Muscle of back (tissue), 3 donors: ENCODE measurements at regions not wholly inside any gene's neighbourhood (a gene's known extent, or its start where the extent isn't known, plus 50 kb on each side); places are given as distances from the start of the nearest gene placed in this dataset.
"Not testable (repeated sequence)": the region's sequence is repeated elsewhere in the genome, so short reads cannot be mapped to it uniquely, and the experiment has no call there.

Experiments
- DNase-seq, 3 donors: peaks; one replicate each; pipeline versions ENCODE4 v3.0.0 to v3.0.0-alpha.2; 2013

DNA sequence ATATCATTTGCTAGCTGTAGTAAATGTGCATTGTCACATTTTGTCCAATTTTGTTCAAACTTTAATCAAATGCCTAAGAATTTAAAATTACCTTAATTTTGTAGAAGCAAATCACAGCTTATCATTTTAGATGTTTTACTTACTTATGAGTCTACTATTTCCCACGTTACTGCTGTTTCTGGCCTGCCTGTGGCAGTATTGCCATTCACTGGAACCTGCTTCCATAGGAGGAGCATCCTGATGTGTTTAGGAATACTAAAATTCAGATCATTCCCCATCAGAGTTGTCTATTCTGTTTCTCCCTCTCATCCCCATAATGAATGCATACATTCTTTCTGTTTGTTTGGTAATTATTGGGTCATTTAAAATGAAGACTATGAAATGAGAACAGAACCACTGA lies 119.5 kb upstream of the SNRPN start:
- no peak for DNase-seq

DNA sequence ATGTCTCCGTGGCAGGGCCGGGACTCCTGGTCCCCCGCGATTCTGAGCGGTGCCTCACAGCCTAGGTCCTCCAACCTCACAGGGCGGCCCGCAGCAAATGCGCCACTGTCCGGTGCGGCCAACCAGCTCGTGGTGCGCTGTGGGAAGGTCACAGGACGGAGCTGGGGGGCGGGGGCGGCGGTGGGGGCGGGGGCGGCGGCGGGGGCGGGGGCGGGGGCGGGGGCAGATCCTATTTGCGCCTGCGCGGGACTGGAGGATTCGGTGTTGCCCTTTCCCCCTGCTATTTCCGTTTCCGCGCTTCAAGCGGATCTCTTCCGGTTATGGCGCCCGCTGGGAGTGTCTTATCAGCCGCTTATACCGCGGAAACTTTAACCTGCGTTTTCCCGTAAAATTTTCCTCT lies 106.7 kb upstream of the SNRPN start:
- DNase-seq = peak; percentile 45 to 64 (median 50)

DNA sequence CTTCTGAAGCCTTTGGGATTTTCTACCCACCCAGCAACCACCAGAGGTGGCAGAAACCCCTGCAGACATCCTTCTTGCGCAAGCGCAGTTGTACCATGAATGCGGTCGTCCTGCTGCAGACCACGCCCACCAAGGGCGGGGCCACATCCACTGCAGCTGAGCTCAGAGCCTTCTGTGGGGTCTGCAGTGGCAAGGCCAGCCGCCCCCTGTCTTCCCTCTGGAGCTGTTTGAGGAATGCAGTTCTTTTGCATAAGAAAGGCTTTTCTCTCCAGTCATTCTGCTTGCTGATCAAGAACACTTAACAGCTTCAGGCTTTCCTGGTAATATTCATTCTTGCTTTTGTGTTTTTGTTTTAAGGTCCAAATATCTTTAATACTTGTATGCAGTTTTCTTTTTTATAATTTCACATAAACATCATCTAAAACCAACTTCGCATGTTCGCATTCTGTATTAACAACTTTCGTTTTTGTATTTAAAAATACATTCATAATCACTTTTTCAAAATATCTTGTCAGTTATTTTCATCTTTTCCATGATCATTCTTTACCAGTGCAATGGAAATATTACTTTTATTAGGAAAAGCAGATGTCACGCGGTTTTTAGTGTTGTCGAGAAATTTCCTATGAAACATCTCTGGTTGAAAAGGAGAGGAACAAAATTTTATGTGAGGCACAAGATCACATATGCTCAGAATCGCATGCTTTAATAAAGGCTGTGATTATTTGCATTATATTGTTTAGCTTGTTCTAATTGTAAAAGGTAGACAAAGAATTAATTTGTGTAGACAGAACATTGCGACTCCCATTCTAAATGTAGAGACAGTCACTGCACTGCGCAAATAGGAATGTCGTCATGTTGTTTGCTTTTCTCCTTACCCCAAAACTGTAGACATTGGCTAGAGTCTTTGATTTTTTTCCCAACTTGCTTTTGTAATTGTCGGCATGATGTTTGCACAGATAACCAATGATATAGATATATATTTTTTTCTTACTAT lies 98.1 kb upstream of the SNRPN start:
- DNase-seq = peak in 1 of 3 donors; percentile 26

DNA sequence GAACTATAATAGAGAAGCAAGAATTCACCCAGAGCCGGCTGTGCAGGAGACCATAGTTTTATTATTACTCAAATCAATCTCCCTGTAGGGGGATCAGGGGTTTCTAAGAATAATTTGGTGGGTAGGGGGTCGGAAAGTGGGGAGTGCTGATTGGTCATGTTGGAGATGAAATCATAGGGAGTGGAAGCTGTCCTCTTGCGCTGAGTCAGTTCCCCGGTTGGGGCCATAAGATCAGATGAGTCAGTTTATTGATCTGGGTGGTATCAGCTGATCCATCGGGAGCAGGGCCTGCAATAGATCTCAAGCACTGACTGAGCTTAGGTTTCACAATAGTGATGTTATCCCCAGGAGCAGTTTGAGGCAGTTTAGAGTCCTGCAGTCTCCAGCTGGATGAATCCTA lies 97.0 kb upstream of the SNRPN start:
- no peak for DNase-seq

DNA sequence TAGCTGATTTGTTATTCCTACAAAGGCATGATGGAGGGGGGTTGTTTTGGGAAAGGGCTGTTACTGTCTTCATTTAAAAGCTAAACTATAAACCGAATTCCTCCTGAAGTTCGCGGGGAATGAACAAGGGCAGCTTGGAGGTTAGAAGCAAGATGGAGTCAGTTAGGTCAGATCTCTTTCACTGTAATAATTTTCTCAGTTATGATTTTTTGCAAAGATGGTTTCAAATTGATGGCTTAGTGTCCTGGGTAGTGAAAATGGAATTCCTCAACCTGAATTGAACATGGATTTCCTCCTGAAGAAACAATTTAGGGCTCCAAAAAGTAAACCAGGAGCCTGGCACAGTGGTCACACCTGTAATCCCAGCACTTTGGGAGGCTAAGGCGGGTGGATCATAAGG lies 96.6 kb upstream of the SNRPN start:
- DNase-seq = not testable (repeated sequence)

DNA sequence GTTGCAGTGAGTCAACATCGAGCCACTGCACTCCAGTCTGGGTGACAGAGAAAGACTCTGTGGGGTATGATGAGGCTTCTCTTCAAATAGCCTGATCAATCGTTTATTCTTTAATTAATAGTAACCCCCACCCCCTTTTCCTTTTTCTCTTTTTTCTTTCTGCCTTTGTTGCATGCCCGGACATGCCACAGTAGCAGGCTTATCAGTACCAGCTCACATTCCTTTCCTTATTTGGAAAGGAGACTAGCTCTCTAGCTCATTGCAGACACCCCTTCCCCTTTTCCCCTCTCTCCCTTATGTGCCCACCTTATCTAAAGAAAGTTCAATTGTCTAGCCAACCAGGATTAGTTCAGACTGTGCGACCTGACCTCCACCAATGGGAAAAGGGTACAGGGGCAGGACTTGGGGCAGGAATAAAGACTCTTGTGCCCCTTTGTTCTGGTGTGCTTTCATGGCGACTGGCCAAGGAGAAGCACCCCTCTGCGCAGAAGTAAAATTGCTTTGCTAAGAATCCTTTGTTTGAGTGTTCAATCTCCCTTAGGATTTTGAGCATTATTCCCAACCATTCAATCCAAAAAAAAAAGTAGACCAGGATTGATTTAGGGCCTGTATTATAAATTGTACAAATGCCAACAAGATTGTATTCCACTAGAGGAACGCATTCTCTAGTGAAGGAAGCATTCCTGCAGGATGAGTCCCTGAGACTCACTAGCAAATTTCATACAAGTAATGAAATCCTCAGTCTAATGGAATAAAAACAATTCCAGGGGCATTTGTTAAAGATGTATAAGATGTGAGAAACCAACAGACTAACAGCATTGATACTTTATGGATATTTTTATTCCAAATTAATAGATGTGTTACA lies 95.8 kb upstream of the SNRPN start:
- DNase-seq = no peak

DNA sequence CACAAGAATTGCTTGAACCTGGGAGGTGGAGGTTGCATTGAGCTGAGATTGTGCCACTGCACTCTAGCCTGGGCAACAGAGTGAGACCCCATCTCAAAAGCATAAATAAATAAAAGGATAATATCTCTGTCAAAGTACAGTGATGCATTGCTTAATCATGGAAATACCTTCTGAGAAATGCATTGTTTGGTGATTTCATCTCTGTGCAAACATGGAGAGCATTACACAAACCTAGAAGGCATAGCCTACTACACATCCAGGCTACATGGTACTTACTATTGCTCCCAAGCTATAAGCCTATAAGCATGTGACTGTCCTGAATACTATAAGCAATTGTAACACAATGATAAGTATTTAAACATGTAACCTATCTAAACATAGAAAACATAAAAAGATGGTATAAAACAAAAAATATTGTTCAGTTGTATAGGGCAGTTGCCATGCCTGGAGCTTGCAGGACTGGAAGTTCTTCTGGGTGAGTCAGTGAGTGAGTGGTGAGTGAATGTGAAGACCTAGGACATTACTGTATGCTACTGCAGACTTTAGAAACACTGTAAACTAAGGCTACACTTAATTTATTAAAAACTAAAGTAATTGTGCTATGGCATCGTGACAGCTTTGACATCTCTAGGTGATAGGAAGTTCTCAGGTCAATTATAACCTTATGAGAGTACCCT lies 93.6 kb upstream of the SNRPN start:
- DNase-seq = no peak

DNA sequence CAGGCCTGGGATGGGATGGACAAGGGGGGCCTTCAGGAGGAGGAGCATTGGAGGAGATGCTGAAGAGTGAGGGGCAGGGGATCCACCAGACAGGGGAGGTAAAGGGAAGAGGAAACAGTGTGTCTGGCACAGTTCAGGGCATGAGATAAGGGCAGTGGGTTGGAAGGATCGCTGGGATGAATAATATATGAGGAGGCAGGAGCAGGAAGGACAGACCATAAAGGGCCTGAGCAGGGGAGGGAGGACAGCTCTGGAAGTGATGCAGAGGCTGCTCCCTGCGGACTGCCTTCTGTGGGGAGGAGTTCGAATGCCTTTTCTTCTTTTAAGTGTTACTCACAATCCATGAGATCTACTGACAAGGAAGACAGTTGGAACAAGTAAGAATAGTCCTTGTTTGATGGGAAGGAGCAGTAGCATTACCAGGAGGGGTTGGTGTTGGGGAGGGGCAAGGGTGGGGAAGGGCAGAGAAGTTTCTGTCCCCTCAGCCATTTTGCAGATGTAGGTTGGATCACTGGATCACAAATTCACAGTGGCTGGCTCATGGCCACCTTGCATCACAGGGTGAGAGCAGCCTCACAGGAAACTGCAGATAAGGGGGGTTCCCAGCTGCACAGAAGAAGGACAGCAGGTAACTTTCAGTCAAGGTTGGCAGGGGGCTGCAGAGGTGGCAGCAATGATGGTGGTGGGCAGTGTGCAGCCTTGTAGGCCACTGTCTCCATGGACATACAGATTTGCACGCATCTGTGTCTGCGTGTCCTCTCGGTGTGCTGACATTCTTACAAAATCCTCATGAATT lies 91.9 kb upstream of the SNRPN start:
- no peak for DNase-seq

DNA sequence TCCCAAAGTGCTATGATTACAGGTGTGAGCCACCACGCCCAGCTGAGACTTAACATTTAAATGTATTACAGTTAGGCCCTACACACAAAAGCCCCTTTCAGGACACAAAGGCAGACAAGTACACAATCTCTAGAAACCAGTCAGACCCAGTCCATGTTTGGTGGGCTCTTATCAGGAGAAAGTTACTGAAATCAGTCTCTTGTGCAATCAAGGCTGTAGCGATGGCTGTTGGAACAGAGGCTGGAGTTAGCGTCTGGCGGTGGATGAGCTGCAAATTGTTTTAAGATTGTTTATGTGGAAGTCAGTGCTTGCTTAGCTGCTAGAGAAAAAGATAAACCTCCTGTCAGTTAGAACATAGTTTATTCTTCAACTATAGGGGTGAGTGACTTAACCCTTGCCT lies 89.5 kb upstream of the SNRPN start:
- no peak for DNase-seq

DNA sequence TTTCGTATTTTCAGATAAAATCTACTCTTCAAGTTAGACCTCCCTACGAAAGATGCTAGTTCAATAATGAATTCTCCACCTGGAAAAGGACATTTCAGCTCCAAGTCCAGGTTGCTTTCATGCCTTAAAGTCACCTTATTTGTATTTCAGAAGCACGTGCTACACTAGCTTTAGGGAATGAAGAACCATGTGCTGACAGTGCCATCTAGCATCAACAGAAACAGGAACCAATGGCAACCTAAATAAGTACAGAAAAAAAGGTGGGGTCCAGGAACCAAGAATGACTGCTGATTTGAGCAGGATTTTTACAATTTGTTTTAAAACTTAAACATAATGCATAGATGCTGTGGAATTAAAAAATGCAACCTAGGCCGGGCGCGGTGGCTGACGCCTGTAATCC lies 77.6 kb upstream of the SNRPN start:
- no peak for DNase-seq

DNA sequence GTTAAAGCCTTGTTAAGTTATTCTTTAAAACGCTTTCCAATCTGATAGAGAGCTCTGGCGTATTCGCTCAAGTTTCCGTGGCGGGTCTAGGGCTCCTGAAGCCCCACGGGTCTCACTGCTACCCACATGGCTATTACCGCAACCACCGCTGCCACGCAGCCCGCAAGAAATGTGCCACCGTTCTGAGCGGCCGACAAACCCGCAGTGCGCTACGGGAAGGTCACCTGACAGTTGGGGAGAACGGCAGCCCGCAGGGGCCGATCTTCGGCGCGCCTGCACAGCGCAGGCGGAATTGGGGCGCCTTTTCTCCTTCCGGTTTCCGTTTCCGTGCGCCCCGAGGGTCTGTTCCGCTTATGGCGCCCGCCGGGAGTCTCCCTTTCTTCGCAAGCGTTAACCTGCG lies 76.6 kb upstream of the SNRPN start:
- peak; percentile 53 to 83 (median 73) for DNase-seq

DNA sequence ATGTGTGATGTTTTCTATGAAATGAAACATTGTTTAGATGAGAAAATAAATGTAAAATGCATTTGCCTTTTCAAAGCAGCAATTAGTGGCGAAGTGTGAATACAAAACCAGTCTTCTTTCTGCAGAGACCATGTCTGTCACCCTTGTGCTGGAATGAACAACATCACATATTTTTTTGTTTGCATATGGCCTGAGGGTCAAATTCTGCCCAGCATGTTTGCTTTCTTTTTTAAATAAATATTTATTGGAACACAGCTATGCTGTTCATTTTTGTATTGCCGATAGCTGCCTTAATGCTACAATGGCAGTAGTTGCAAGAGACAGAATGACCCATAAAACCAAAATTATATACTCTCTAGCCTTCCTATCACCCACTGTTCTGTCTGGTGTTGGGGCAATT lies 75.3 kb upstream of the SNRPN start:
- DNase-seq = no peak

DNA sequence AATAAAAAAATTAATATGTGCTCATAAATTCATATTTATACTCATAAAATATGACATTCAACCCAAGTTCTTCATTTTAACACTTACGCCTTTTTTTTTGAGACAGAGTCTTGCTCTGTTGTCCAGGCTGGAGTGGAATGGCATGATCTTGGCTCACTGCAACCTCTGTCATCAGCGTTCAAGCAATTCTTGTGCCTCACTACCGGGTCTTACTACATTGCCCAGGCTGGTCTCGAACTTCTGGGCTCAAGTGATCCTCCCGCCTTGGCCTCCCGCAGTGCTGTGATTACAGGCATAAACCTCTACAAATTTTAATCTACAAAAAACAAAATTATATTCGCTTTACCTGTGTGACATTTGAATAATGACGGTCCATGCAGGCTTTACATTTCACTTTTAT lies 74.1 kb upstream of the SNRPN start:
- no peak for DNase-seq

DNA sequence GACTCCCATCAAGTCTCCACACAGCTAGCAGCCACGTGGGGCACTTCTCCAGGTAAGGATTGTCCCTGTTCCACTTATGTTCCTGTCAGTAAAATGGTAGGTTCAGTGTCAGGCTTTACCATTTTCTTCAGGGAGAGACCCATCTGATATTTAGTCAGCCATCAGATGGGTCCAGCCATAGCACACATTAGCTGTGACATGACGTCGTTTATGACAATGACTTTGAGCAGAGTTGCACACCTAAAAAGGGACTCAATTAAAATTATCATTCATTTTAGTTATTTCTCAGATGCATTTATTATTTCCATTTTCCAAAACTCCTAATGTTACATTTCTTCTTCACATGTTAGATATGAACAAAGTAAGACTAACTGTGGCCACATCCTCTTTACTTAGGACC lies 68.2 kb upstream of the SNRPN start:
- DNase-seq = no peak

DNA sequence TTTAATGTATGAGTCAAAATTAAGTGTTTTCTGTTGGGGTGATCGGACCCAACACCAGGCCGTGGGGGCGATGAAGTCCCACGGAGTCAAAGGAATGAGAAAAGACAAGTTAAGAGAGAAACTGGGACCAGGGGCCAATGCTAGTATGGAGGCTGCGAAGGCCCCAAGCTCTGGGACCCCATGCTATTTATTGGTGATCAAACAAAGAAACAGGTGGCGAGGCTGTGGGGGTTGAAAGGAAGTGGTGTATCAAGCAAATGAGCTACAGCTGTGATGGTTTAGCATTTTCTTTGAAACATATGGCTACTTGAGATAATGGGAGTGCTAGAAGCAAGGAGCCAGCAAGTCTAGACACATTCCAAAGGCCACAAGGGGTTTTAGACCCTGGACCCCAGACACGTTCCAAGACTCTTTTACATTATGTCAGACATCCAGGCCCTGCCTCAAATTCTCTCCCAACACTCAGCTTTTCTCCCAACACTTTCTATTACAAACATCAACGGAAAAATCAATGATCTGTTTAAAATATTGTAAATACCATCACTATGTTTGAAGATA lies 56.0 kb upstream of the SNRPN start:
- DNase-seq = no peak

DNA sequence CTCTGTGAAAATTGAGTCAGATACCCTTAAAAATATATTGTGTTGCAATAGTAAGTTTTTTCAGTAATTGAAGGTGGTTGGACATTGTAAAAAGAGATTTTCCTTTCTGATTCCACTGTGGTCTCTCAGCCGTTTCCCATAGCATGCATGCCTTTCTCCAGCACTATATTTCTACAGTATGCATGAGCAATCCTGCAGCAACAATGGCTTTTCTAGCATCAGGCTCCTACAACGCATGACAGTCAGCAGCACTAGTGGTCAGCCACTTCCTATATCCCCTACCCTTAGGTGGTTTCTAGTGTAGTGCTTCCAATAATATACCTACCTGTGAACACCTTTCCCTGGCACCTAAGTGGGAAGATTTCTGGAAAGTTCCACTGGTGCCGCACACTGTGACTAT lies 55.4 kb upstream of the SNRPN start:
- no peak for DNase-seq

DNA sequence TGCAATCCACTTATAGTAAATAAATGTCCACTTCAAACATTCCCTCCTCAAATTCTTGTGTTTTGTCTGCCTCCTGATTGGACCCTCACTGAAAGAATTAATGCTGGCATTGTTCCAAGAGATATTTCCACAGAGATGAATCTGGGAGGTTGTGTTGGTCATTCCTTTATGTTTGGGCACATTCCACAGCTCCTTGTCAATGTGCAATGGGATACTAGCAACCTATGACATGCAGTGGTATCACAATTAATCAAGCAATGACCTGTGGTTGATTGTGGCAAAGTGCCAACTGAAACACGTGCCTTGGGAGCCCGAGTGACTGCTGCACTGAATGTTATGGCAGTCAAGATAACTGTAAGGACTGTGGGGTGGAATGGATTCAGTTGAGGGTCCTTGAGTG lies 55.0 kb upstream of the SNRPN start:
- DNase-seq = no peak

DNA sequence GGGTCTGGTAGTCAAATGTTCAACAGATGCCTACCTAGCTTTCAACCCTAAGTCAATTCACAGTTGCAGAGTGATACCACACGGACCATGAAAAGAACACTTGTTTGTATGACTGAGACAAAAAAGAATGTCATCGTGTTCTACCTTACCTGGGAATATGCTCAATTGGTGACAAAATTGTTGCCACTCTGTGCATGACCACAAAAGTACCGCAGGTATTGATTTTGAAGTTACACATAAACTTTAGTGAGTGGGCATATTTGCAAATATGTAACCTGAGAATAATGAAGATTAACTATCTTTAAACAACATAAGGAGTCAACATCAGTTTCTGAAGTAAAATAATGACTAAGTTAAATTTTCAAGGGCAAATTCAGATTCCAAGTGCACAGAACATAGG lies 53.4 kb upstream of the SNRPN start:
- no peak for DNase-seq
